A172 (cell line): ENCODE measurements at regions not wholly inside any gene's neighbourhood (a gene's known extent, or its start where the extent isn't known, plus 50 kb on each side); places are given as distances from the start of the nearest gene placed in this dataset.
"Not testable (repeated sequence)": the region's sequence is repeated elsewhere in the genome, so short reads cannot be mapped to it uniquely, and the experiment has no call there.

Source experiments
- DNase-seq: peaks from one replicate; pipeline ENCODE4 v3.0.0-alpha.2; 2015; ENCODE audit warnings: low spot score

DNA sequence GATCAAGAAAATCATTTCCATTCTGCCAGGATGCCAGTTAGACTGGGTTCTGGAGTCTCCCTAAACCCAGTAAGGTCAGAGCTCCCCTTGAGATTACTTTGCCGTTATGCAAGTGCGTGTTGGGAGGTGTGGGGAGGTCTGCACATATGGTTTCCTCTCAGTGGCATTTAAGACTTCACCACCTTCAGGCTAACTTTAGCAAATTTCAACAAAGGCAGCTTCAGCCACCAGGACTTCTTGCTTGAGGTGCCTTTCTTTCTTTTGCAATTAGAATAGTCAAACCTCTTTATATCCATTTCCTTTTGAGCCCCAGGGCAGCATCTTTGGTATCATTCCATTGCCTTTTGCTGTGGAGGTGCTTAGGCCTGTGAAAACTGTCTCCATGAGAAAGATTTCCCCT is 117.2 kb upstream of the CCND2 start:
- no peak for DNase-seq

DNA sequence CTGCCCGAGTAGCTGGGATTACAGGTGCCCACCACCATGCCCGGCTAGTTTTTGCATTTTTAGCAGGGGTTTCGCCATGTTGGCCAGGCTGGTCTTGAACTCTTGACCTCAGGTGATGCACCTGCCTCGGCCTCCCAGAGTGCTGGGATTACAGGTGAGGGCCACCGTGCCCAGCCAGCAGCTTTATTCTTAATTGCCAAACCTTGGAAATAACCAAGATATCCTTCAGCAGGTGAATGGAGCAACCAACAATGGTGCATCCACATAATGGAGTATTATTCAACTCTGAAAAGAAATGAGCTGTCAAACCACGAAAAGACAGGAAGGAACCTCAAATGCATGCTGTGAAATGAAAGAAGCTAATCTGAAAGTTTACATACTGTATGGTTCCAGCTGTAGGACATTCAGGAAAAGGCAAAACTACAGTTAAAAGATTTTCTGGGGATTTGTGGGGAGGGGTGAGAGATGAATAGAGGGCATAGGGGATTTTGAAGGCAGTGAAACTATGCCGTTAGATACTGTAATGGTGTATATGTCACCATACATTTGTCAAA is 118.8 kb upstream of the CCND2 start:
- DNase-seq, result no peak

DNA sequence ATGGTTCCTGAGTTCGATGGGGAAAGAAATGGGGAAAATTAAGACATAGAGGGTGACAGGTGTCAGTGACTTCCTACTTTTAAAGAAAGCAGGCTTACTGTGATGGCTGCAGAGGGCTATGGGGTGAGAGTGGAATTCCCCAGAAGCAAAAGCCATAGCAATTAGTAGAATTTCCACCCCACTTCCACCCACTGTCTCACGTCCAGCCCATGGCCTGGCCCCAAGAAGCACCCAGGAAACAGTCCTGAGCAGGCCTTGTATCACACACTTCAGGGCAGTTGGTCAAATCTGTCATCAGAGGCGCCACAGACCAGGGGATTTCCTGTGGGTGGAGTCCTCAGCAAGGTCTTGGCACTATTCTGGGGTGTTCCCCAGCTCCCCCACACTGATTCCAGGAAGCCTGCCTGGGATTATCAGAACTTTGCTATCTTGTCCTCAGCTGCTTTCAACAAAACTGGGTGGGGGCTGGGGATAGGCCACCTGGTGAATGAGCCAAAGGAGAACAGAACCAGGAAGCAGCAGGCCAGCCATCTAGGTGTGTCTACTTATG is 120.1 kb upstream of the CCND2 start:
- no peak for DNase-seq

GRCh38 chr12:4152145-4152795 is 121.3 kb upstream of the CCND2 start:
- DNase-seq, result no peak

GRCh38 chr12:4151362-4152121 is 122.0 kb upstream of the CCND2 start:
- no peak for DNase-seq

DNA sequence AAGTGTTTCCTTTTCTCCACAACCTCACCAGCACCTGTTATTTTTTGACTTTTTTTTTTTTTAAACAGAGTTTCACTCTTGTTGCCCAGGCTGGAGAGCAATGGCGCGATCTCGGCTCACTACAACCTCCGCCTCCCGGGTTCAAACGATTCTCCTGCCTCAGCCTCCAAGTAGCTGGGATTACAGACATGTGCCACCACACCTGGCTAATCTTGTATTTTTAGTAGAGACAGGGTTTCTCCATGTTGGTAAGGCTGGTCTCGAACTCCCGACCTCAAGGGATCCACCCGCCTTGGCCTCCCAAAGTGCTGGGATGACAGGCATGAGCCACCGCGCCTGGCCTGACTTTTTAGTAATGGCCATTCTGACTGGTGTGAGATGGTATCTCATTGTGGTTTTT is 123.2 kb upstream of the CCND2 start:
- DNase-seq, result not testable (repeated sequence)

- no peak for DNase-seq
Observed at GRCh38 chr12:4148418-4149056, 125.0 kb upstream of the CCND2 start.

DNA sequence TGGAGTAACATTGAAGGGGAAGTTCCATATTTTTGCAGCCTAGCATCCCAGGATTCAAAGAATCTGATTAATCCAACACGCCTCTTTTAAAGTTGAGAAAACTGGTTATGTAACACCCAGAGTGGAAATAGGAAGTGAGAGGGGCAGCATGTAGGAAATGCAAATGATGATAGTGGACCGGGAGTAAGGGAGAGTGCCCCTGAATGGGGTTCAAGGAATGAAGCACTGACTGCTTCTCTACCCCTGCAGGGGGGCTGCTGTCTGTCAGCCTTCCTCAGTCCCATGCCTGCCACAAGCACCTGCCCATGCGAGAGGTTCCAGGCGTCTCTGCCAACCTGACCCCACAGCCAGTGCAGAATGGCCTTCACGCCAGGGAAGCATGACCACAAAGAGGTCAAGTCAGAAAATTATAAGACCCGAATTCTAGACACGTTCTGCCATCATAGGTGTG is 126.5 kb upstream of the CCND2 start:
- no peak for DNase-seq

- DNase-seq, result no peak
Observed at GRCh38 chr12:4145990-4146859, 127.3 kb upstream of the CCND2 start.

- no peak for DNase-seq
Observed at GRCh38 chr12:4144676-4145075, 128.9 kb upstream of the CCND2 start.

GRCh38 chr12:4143896-4144295 is 129.7 kb upstream of the CCND2 start:
- DNase-seq, result no peak

DNA sequence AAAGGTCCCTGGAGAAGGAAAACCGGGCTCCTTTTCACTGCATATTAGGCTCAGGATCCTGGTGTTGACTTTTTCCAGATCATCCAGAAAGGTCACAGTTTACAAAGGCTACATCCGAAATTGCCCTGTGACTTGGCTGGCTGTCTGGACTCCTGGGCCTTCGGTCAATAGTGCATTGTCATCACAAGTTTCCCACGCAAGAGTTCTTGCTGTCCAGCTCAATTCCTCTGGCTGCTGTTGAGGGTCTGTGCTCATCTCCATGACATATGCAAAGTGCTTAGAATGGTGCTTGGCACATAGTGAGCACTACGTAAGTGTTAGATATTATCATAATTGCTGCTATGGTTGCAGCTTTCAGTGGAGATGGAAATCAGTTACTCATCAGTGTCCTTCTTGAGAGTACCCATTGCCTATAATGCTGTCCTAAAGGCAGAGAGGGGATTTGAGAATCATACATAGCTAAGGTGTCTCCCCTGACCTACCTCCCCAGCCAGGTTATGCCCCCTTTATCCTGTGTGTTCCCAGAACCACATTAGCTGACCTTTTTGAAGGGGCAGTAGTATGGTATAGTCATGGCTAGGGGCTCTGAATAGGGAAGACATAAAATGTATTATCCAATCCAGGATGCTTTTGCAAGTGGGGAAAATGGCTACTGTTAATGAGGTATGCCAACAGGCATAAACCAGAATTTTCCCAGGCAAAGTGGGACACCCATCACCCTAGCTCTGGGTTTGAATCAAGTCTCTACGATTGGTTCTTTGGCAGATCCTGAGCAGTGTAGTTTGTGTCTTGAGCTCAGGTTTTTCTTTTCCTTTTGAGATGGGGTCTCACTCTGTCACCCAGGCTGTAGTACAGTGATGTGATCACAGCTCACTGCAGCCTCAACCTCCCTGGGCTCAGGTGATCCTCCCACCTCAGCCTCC is 132.0 kb upstream of the CCND2 start:
- DNase-seq, result no peak

DNA sequence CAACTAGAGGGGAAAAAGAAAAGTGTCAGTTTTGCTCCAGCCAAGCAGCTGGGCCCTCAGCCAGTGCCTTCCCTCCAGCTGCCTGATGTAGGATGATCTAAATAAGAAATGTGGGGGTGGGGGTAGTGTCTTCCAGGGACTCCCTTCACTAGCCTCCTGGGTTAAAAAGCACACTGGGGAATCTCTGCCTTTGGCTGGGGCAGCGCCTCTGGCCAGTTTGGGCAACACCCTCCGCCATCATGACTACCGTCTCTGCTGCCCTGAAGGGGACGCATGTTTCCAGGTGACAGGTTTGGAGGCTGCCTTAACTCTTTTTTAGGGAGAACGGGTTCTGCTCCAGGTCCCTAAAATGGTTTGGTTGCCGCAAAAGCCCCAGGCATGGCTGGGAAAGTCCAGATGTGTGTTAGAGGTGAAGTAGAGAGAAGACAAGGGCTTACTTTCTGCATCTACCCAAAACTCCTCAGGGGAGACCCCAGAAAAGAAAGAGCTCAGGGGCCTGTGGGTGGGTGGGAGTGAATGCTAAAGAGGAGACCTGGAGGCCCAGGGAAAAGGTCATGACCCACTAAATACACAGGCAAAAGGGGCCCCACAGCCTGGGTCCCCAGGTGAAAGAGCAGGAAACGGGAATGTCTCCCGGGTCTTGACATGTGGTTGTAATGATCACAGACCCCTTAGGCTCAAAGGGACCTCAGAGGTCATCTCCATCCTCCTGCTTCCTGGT is 132.8 kb upstream of the CCND2 start:
- DNase-seq, result no peak

GRCh38 chr12:4139191-4139590 is 134.4 kb upstream of the CCND2 start:
- no peak for DNase-seq

DNA sequence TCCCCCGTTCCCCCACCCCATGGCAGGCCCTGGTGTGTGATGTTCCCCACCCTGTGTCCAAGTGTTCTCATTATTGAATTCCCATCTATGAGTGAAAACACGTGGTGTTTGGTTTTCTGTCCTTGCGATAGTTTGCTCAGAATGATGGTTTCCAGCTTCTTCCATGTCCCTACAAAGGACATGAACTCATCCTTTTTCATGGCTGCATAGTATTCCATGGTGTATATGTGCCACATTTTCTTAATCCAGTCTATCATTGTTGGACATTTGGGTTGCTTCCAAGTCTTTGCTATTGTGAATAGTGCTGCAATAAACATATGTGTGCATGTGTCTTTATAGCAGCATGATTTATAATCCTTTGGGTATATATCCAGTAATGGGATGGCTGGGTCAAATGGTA is 135.0 kb upstream of the CCND2 start:
- not testable (repeated sequence) for DNase-seq

DNA sequence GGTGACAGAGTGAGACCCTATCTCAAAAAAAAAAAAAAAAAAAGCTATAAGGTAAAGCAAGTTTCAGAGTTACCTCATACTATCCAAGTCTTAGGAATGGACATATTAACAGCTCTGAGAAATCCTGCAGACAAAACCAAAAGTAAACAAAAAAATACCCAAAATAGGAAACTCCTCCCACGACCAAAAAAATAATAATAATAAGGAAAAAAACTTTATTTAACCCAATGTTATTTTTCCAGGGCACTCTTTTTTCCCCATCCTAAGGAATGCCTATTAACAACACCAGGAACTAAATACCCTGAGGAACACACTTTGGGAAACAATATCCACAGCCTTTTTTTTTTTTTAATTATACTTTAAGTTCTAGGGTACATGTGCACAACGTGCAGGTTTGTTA is 135.5 kb upstream of the CCND2 start:
- DNase-seq, result no peak

DNA sequence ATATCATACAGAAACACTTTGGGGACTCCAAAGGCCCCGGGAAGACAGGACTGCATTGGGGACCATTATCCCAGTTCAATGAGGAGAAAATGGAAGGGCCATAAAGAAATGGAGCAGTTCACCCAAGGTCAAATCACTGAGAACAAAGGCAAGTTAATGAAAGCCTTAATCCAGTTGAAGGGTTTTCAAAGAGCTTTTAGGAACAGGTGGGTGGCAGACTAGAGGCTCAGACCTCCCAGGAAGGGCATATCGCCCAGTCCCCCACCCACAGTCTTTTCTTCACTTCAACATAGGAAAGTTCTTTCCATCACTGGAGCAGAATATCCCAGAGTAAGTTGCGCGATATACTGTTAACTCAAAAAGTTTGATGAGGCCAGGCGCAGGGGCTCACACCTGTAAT is 136.1 kb upstream of the CCND2 start:
- DNase-seq, result no peak

- DNase-seq, result no peak
Observed at GRCh38 chr12:4137015-4137414, 136.5 kb upstream of the CCND2 start.

DNA sequence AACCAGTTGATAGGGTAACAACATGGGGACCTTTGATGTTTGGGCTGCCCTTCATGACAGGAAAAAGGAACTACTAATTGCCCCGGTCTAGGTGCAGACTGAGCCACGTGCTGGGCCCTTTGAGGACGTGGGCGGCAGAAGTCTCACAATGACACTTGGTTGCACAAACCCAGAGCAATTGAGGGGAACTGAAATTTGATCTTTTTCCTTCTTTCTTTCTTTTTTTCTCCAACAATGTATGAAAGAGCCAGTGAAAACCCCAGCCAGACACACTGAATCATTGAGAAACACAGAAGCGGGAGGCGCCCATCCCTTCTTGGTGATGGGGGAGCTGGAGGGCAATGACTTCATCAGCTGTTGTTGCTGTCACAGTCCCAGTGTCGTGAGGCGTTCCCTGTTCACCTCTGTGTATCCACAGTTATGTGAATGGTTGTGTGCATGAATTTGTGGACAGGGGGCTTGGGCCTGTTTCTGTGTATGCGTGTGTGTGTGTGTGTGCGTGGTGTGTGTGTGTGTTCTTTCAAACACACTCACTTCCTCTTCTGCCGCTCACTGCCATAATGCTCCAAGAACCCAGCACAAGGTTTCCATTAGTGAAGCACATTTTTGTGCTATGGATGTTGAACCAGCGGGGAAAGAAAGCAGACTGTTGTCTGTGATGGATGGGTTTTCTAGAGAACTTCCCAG is 137.5 kb upstream of the CCND2 start:
- DNase-seq, result no peak
